Epithelial cell of proximal tubule (primary cell): ENCODE measurements at regions not wholly inside any gene's neighbourhood (a gene's known extent, or its start where the extent isn't known, plus 50 kb on each side); places are given as distances from the start of the nearest gene placed in this dataset.

Source experiments
- DNase-seq: peaks from one replicate; pipeline ENCODE4 v3.0.0-alpha.2; 2011; ENCODE audit warnings: low read depth
- H3K4me3 ChIP-seq: 2 replicates; pipeline ENCODE4 v1.5.1; 2011; ENCODE audit warnings: low read depth, mild to moderate bottlenecking, low read length
- CTCF ChIP-seq: conservative IDR thresholded peaks from 2 replicates; pipeline ENCODE4 v1.5.1; 2012; ENCODE audit warnings: low read depth, mild to moderate bottlenecking, low read length

- no peak overlapping the region for H3K4me3 ChIP-seq
- no peak for DNase-seq
- no peak for TF ChIP-seq CTCF
These were observed 49.9 kb upstream of the PMEPA1 start for GRCh38 chr20:57759724-57760123.
